ENCODE measurements at regions not wholly inside any gene's neighbourhood (a gene's known extent, or its start where the extent isn't known, plus 50 kb on each side); places are given as distances from the start of the nearest gene placed in this dataset.

GRCh38 chr6:19298421-19298820 is 538.7 kb upstream of the ID4 start:
- TF ChIP-seq SPI1 (IDR thresholded peaks at IDR 0.05; ENCODE audit: low read depth, low read length) = no peak
- TF ChIP-seq POLR2A (IDR thresholded peaks at IDR 0.05; ENCODE audit: low read depth, low read length) = no peak
- TF ChIP-seq TAF1 (IDR thresholded peaks at IDR 0.05; ENCODE audit: low read depth, low read length) = no peak
- no peak for TF ChIP-seq POU2F2 (IDR thresholded peaks at IDR 0.05; ENCODE audit: low read depth, low read length)
- TF ChIP-seq POLR2AphosphoS5 (IDR thresholded peaks at IDR 0.05; ENCODE audit: low read depth, low read length) = no peak
- TF ChIP-seq PAX5 (IDR thresholded peaks at IDR 0.05; ENCODE audit: insufficient read depth, low read length, severe bottlenecking) = no peak
